PC-9 (cell line): ENCODE measurements at regions not wholly inside any gene's neighbourhood (a gene's known extent, or its start where the extent isn't known, plus 50 kb on each side); places are given as distances from the start of the nearest gene placed in this dataset.

Experiments used
- EZH2 ChIP-seq: fragments of 200-600 bp; sonication (generic); IDR thresholded peaks from 2 replicates; pipeline ENCODE4 v1.8.0; 2017; ENCODE audit warnings: antibody characterized with exemption, low read depth
- TF ChIP-seq, protein P1 (sequence below): fragments of 200-600 bp; sonication (generic); conservative IDR thresholded peaks from 2 replicates; pipeline ENCODE4 v1.6.1; 2017; ENCODE audit warnings: mixed run types, antibody characterized with exemption, mild to moderate bottlenecking, moderate library complexity

DNA sequence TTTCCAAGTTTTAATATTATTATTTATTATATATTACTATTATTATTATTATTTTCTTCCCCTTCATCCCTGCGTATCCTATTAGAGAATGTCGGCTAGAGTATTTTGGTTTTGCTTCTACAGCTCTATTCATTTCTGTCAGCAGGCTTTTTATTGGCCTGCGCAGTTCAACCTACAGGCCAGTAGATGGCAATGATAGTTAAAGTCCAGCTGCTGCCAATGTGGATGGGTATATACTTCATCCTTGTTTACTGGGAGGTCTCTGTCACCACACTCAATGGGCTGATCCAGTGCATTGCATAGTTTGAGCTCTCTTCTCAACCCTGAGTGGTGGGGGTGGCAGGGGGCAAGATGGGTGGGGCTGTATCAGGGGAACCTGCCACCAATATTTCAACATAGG is 799.8 kb downstream of the NSUN3 start:
- TF ChIP-seq, protein P1, sequence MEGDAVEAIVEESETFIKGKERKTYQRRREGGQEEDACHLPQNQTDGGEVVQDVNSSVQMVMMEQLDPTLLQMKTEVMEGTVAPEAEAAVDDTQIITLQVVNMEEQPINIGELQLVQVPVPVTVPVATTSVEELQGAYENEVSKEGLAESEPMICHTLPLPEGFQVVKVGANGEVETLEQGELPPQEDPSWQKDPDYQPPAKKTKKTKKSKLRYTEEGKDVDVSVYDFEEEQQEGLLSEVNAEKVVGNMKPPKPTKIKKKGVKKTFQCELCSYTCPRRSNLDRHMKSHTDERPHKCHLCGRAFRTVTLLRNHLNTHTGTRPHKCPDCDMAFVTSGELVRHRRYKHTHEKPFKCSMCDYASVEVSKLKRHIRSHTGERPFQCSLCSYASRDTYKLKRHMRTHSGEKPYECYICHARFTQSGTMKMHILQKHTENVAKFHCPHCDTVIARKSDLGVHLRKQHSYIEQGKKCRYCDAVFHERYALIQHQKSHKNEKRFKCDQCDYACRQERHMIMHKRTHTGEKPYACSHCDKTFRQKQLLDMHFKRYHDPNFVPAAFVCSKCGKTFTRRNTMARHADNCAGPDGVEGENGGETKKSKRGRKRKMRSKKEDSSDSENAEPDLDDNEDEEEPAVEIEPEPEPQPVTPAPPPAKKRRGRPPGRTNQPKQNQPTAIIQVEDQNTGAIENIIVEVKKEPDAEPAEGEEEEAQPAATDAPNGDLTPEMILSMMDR, result peak; percentile 77
- TF ChIP-seq EZH2, result no peak
